IMR-90 (cell line): ENCODE measurements at regions not wholly inside any gene's neighbourhood (a gene's known extent, or its start where the extent isn't known, plus 50 kb on each side); places are given as distances from the start of the nearest gene placed in this dataset.
"Not testable (repeated sequence)": the region's sequence is repeated elsewhere in the genome, so short reads cannot be mapped to it uniquely, and the experiment has no call there.

Experiments
- ATAC-seq: fragments of 200-7000 bp; cut with Tn5 transposase; 2 replicates; pipeline ENCODE4 v1.9.1; 2020; ENCODE audit warnings: low read depth, mild to moderate bottlenecking, moderate library complexity
- BruUV-seq: library from RNA; stranded (reverse); fragments of 400-500 nt; replicated peaks from 2 replicates; lab custom pipeline; 2021; lab: Mats Ljungman, UMichigan
- CTCF ChIA-PET: fragments of 300-600 bp; formaldehyde crosslinking; extraction: SDS; loops from one replicate; lab custom pipeline; 2021; ENCODE audit warnings: antibody characterized with exemption; lab: Yijun Ruan, JAX
- POLR2A ChIA-PET: fragments of 300-600 bp; sonication (Branson Sonifier 250); formaldehyde crosslinking; loops from one replicate; lab custom pipeline; 2022; ENCODE audit warnings: antibody characterized with exemption; ENCODE audit not compliant: unreplicated experiment; lab: Charles Lee
- DNase-seq: peaks from one replicate; pipeline ENCODE4 v3.0.0; 2013
- H2AFZ ChIP-seq: replicated peaks from 2 replicates; pipeline ENCODE3; 2013; ENCODE audit warnings: low read length, mild to moderate bottlenecking; ENCODE audit not compliant: poor library complexity
- H2AK5ac ChIP-seq: 2 replicates; pipeline ENCODE4 v1.6.1; 2013; ENCODE audit warnings: low read depth, low read length, inconsistent platforms
- H2AK9ac ChIP-seq: replicated peaks from 2 replicates; pipeline ENCODE3; 2013; ENCODE audit warnings: mild to moderate bottlenecking, low read depth, low read length, moderate library complexity; ENCODE audit not compliant: poor library complexity
- H2BK120ac ChIP-seq: 2 replicates; pipeline ENCODE4 v1.6.1; 2013; ENCODE audit warnings: low read depth, low read length, inconsistent platforms
- H2BK15ac ChIP-seq: 3 replicates; pipeline ENCODE4 v1.6.1; 2013; ENCODE audit warnings: low read depth, low read length, inconsistent platforms
- H2BK20ac ChIP-seq: 2 replicates; pipeline ENCODE4 v1.6.1; 2013; ENCODE audit warnings: low read depth, mild to moderate bottlenecking, inconsistent platforms, low read length, moderate library complexity
- H2BK5ac ChIP-seq: 2 replicates; pipeline ENCODE4 v1.6.1; 2013; ENCODE audit warnings: mild to moderate bottlenecking, low read depth, low read length, inconsistent platforms; ENCODE audit not compliant: poor library complexity, severe bottlenecking
- H3K14ac ChIP-seq: replicated peaks from 2 replicates; pipeline ENCODE4 v1.6.1; 2013; ENCODE audit warnings: low read depth, low read length, inconsistent platforms
- H3K18ac ChIP-seq: 2 replicates; pipeline ENCODE4 v1.6.1; 2013; ENCODE audit warnings: low read depth, low read length, control low read depth
- H3K23ac ChIP-seq: 2 replicates; pipeline ENCODE4 v1.6.1; 2013; ENCODE audit warnings: low read depth, low read length, inconsistent platforms
- H3K27ac ChIP-seq: 2 replicates; pipeline ENCODE4 v1.5.1; 2013; ENCODE audit warnings: mild to moderate bottlenecking, control low read depth, low read length; ENCODE audit not compliant: insufficient read depth
- H3K27me3 ChIP-seq: 2 replicates; pipeline ENCODE4 v1.6.1; 2013; ENCODE audit warnings: low read length; ENCODE audit not compliant: control insufficient read depth, insufficient read depth
- H3K36me3 ChIP-seq: 2 replicates; pipeline ENCODE4 v1.6.1; 2013; ENCODE audit warnings: low read length, mixed read lengths; ENCODE audit not compliant: control insufficient read depth, insufficient read depth
- H3K4ac ChIP-seq: 2 replicates; pipeline ENCODE4 v1.6.1; 2013; ENCODE audit warnings: low read depth, low read length, inconsistent platforms
- H3K4me1 ChIP-seq: 2 replicates; pipeline ENCODE4 v1.6.1; 2013; ENCODE audit warnings: low read length, mixed read lengths; ENCODE audit not compliant: control insufficient read depth, insufficient read depth
- H3K4me2 ChIP-seq: 2 replicates; pipeline ENCODE4 v1.6.1; 2013; ENCODE audit warnings: low read depth, mild to moderate bottlenecking, control low read depth, low read length, moderate library complexity
- H3K4me3 ChIP-seq: 2 replicates; pipeline ENCODE4 v1.5.1; 2013; ENCODE audit warnings: low read depth, mild to moderate bottlenecking, control low read depth, low read length, moderate library complexity; ENCODE audit not compliant: insufficient read depth
- H3K56ac ChIP-seq: 2 replicates; pipeline ENCODE4 v1.6.1; 2013; ENCODE audit warnings: low read length, inconsistent platforms; ENCODE audit not compliant: insufficient read depth; ENCODE audit errors: extremely low read depth
- H3K79me1 ChIP-seq, 2 experiments: 2 replicates each; pipeline ENCODE4 v1.6.1; 2013; ENCODE audit warnings: low read length in 2 of 2, inconsistent platforms in 1 of 2, low read depth in 1 of 2
- H3K9ac ChIP-seq: 2 replicates; pipeline ENCODE4 v1.6.1; 2013; ENCODE audit warnings: low read depth, low read length, control low read depth
- H3K9me1 ChIP-seq: 2 replicates; pipeline ENCODE4 v1.6.1; 2013; ENCODE audit warnings: low read length, inconsistent platforms; ENCODE audit not compliant: insufficient read depth
- H3K9me3 ChIP-seq: 2 replicates; pipeline ENCODE4 v1.6.1; 2013; ENCODE audit warnings: low read length; ENCODE audit not compliant: control insufficient read depth, insufficient read depth
- H4K20me1 ChIP-seq: 2 replicates; pipeline ENCODE4 v1.6.1; 2013; ENCODE audit warnings: low read length, inconsistent platforms; ENCODE audit not compliant: insufficient read depth
- H4K5ac ChIP-seq: 2 replicates; pipeline ENCODE4 v1.6.1; 2013; ENCODE audit warnings: mild to moderate bottlenecking, low read depth, low read length, control low read depth
- H4K8ac ChIP-seq, 2 experiments: 2 replicates each; pipeline ENCODE4 v1.6.1; 2013; ENCODE audit warnings: low read depth in 2 of 2, low read length in 2 of 2, control low read depth in 1 of 2, inconsistent platforms in 1 of 2
- H4K91ac ChIP-seq: 2 replicates; pipeline ENCODE4 v1.6.1; 2013; ENCODE audit warnings: low read depth, low read length, inconsistent platforms; ENCODE audit not compliant: insufficient read depth
- ELK1 ChIP-seq: fragments of 150-350 bp; IDR thresholded peaks from 2 replicates; pipeline ENCODE4 v1.6.1; 2016; ENCODE audit warnings: low read depth, mild to moderate bottlenecking, low read length, moderate library complexity, borderline replicate concordance
- MAZ ChIP-seq: IDR thresholded peaks from 2 replicates; pipeline ENCODE4 v1.6.1; 2012; ENCODE audit warnings: low read depth, mild to moderate bottlenecking, low read length, improper control_type of control experiment, moderate library complexity, borderline replicate concordance
- SMC3 ChIP-seq: fragments of 150-350 bp; IDR thresholded peaks from 2 replicates; pipeline ENCODE4 v1.6.1; 2016; ENCODE audit warnings: low read depth, mild to moderate bottlenecking, antibody characterized with exemption, low read length, moderate library complexity
- USF2 ChIP-seq: fragments of 150-350 bp; IDR thresholded peaks from 2 replicates; pipeline ENCODE4 v1.6.1; 2017; ENCODE audit warnings: mild to moderate bottlenecking, antibody characterized with exemption, low read length, low read depth
- WGBS, 2 experiments: methylation state at CpG; one replicate each; pipeline versions ENCODE4 v1.1.5 to v1.1.7; 2013; ENCODE audit warnings: missing lambda C conversion rate in 2 of 2; ENCODE audit not compliant: insufficient read length in 1 of 2; ENCODE audit errors: extremely low coverage in 2 of 2; 5-methylcytosine and 5-hydroxymethylcytosine counted together
- dilution Hi-C: fragments of 300-500 bp; cut with HindIII; formaldehyde crosslinking; loops from one replicate; pipeline ENCODE4 v1.14.3; 2018; ENCODE audit warnings: low sequenced_read_pairs; ENCODE audit not compliant: unreplicated experiment
- in situ Hi-C: fragments of 300-500 bp; cut with MboI; formaldehyde crosslinking; loops from 3 replicates; pipeline ENCODE4 v1.14.3; 2019; ENCODE audit warnings: low sequenced_read_pairs, inconsistent platforms, mixed read lengths
- intact Hi-C: fragments of 100-400 bp; cut with micrococcal nuclease; formaldehyde crosslinking; loops from 2 replicates; pipeline ENCODE4 v1.10.0; 2022

DNA sequence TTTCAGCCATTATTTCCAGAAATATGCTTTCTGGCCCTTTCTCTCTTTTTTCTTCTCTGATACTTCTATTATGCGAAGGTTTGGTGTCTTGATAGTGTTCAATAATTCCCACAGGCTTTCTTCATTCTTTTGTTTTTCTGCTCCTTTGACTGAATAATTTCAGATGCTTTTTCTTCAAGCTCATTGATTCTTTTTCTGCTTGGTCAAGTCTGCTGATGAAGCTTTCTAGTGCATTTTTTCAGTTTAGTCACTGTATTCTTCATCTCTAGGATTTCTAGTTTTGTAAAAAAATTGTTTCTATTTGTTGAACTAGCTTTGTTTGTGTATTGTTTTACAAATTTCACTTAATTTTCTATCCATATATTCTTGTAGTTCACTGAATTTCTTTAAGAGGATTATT lies 304.0 kb upstream of the TARS1 start:
- in situ Hi-C loops (no loop called here), intact Hi-C loops (no loop called here), dilution Hi-C loops (no loop called here)
- peaks cover 11% of the 10 kb centered on the region for H3K9me3 ChIP-seq
- H3K4me1 ChIP-seq: no peaks in the 10 kb centered on the region
- H3K56ac ChIP-seq: no peak overlapping the region
- no peak overlapping the region for H2BK120ac ChIP-seq
- H2BK20ac ChIP-seq: no peak overlapping the region
- ChIA-PET CTCF (no interaction called here), POLR2A (no interaction called here)
- no peak overlapping the region for H3K4me3 ChIP-seq
- no peak overlapping the region for H4K5ac ChIP-seq
- WGBS, 2 experiments: no CpG with 5 or more reads among the region's 1 CpG
- H3K23ac ChIP-seq: no peak overlapping the region
- no peaks in the 10 kb centered on the region for H3K27me3 ChIP-seq
- H3K27ac ChIP-seq: no peak overlapping the region
- no peak overlapping the region for H3K4ac ChIP-seq
- H2AFZ ChIP-seq: no peak overlapping the region
- H3K79me1 ChIP-seq: no peaks in the 10 kb centered on the region
- TF ChIP-seq USF2: no peak
- TF ChIP-seq ELK1: no peak
- no peak for TF ChIP-seq SMC3
- TF ChIP-seq MAZ: no peak
- no peak overlapping the region for H2BK5ac ChIP-seq
- no TSS peak for BruUV-seq
- no peak for DNase-seq
- H3K9me1 ChIP-seq: no peaks in the 10 kb centered on the region
- H2BK15ac ChIP-seq: no peak overlapping the region
- no peak overlapping the region for H2AK5ac ChIP-seq
- H3K36me3 ChIP-seq: no peaks in the 10 kb centered on the region
- H4K8ac ChIP-seq: no peak overlapping the region
- no peak overlapping the region for H3K18ac ChIP-seq
- no peak overlapping the region for H4K91ac ChIP-seq
- no peak overlapping the region for H3K14ac ChIP-seq
- H3K4me2 ChIP-seq: no peak overlapping the region
- no peak for ATAC-seq
- no peak overlapping the region for H2AK9ac ChIP-seq
- no peak overlapping the region for H3K9ac ChIP-seq
- no peaks in the 10 kb centered on the region for H4K20me1 ChIP-seq

DNA sequence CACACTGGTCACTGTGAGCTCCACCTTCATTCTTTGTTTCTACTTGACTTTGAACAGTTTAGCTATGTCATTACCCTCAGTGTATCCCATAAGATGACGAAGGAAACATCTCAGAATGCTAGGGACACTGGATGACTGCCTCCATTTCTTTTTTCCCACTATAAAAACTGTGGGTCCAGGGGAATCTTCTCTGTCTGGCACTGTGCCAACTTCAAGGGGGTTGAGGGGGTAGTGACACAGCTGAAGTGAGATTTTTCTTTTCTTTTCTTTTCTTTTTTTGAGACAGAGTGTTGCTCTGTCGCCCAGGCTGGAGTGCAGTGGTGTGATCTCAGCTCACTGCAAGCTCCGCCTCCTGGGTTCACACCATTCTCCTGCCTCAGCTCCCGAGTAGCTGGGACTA lies 302.6 kb upstream of the TARS1 start:
- intact Hi-C loops, H3K79me1 ChIP-seq, DNase-seq, H3K9me1 ChIP-seq, H3K56ac ChIP-seq, POLR2A ChIA-PET, H2BK20ac ChIP-seq, H3K4me1 ChIP-seq, dilution Hi-C loops, H3K18ac ChIP-seq, H3K9me3 ChIP-seq, H3K4me3 ChIP-seq, H3K27ac ChIP-seq, H4K5ac ChIP-seq, H3K4ac ChIP-seq, H3K4me2 ChIP-seq, H4K20me1 ChIP-seq, H3K9ac ChIP-seq, H3K23ac ChIP-seq, H4K91ac ChIP-seq, in situ Hi-C loops, H2BK15ac ChIP-seq, H3K36me3 ChIP-seq, BruUV-seq, CTCF ChIA-PET, ATAC-seq, H2AFZ ChIP-seq, H2AK9ac ChIP-seq, H2BK5ac ChIP-seq, H3K14ac ChIP-seq, H3K27me3 ChIP-seq, H4K8ac ChIP-seq, H2AK5ac ChIP-seq, H2BK120ac ChIP-seq: not testable (repeated sequence)
- 100% methylated on average over 2 of the region's 4 CpGs; no CpG with 5 or more reads in 1 of the 2 experiments for WGBS, 2 experiments
